ENCODE measurements at regions not wholly inside any gene's neighbourhood (a gene's known extent, or its start where the extent isn't known, plus 50 kb on each side); places are given as distances from the start of the nearest gene placed in this dataset.

DNA sequence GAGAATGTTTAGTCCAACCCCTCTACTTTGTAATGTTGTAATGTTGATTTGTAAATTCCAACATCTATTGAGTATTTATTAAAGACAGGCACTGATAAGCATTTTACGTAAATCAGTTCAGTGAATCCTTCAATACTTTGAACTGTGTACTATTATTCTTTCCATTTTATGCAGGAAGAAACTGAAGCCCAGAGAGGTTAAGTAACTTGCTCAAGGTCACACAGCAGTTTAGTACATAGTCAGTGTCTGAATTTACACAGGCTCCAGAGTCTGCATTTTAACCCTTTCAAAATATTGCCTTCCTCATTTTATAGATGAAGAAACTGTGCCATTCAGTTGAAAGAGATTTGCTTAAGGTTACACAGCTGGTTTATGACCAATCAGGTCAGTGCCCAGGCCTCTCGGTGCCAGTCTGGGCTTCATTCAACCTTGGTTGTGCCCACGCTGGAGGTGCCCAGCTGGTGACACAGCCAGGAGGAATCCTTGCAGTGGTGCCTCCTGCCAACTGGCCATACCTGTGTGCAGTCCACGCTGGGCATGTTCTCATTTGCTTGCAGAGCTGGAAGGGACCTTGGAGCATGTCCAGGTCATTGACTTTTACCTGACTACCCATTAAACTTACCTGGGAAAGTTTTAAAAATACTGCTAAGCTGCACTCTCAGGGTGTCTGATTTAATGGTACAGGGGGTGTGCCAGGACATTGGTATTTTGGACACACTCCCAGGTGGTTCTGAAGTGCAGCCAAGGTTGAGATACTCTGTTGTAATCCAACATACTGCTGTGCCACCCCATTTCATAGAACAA is 74.3 kb upstream of the CYRIA start:
- no peaks in the 10 kb centered on the region for H3K9me3 Mint-ChIP-seq
- no peak overlapping the region for H3K9ac ChIP-seq (ENCODE audit: extremely low read depth, insufficient read length, low read length)
- H3K27me3 ChIP-seq (ENCODE audit: insufficient read depth, low read length) = no peaks in the 10 kb centered on the region
- no peaks in the 10 kb centered on the region; the same call in 1 of the 2 replicates for H3K27me3 Mint-ChIP-seq (ENCODE audit: low read depth)
- no peak overlapping the region for H3T11ph ChIP-seq (ENCODE audit: low read length)
- WGBS (ENCODE audit: extremely low coverage, insufficient read length, low lambda C conversion rate) = no CpG with 5 or more reads among the region's 4 CpGs
- H2AFZ ChIP-seq (ENCODE audit: low read length) = no peak overlapping the region
- no peak overlapping the region for H3K56ac ChIP-seq (ENCODE audit: insufficient read length, low read depth, low read length)
- no peaks in the 10 kb centered on the region for H3K79me2 ChIP-seq (ENCODE audit: insufficient read depth, low read length)
- no peak overlapping the region for H2BK20ac ChIP-seq (ENCODE audit: low read depth, low read length, poor library complexity, severe bottlenecking)
- H3K4ac ChIP-seq (ENCODE audit: low read depth, low read length) = no peak overlapping the region
- H4K8ac ChIP-seq (replicated peaks; ENCODE audit: insufficient read length, low read depth, low read length) = no peak overlapping the region
- H3K4me2 ChIP-seq (ENCODE audit: insufficient read depth, insufficient read length, low read length) = no peak overlapping the region
- H3K27ac Mint-ChIP-seq = no peak overlapping the region; a peak in 1 of 7 replicates
- H4K20me1 ChIP-seq (ENCODE audit: control insufficient read depth, insufficient read depth, insufficient read length) = no peaks in the 10 kb centered on the region
- no peak overlapping the region for H4K91ac ChIP-seq (ENCODE audit: insufficient read length, low read depth, low read length)
- no peaks in the 10 kb centered on the region for H3K4me1 ChIP-seq (ENCODE audit: insufficient read depth, low read length)
- no peak overlapping the region for H3K18ac ChIP-seq (ENCODE audit: insufficient read length, low read depth, low read length)
- H3K9me3 ChIP-seq (ENCODE audit: control insufficient read depth, low read depth, low read length) = no peaks in the 10 kb centered on the region
- no peak for DNase-seq
- no peak overlapping the region for H2BK5ac ChIP-seq (ENCODE audit: insufficient read length, low read length)
- H3K23me2 ChIP-seq (ENCODE audit: insufficient read length, low read depth, low read length, poor library complexity, severe bottlenecking) = no peaks in the 10 kb centered on the region
- no peak overlapping the region for H3K23ac ChIP-seq (ENCODE audit: insufficient read length, low read depth, low read length)
- no peak overlapping the region for H3K4me3 Mint-ChIP-seq
- H4K5ac ChIP-seq (ENCODE audit: insufficient read length, low read depth, low read length) = no peak overlapping the region
- H2BK12ac ChIP-seq (ENCODE audit: insufficient read length, low read depth, low read length) = no peak overlapping the region
- no peaks in the 10 kb centered on the region for H3K36me3 Mint-ChIP-seq (ENCODE audit: insufficient read depth in 1 of 3, low read depth in 3 of 3)
- H2BK120ac ChIP-seq (ENCODE audit: low read depth, low read length, poor library complexity, severe bottlenecking) = no peak overlapping the region
- TF ChIP-seq, protein P1, sequence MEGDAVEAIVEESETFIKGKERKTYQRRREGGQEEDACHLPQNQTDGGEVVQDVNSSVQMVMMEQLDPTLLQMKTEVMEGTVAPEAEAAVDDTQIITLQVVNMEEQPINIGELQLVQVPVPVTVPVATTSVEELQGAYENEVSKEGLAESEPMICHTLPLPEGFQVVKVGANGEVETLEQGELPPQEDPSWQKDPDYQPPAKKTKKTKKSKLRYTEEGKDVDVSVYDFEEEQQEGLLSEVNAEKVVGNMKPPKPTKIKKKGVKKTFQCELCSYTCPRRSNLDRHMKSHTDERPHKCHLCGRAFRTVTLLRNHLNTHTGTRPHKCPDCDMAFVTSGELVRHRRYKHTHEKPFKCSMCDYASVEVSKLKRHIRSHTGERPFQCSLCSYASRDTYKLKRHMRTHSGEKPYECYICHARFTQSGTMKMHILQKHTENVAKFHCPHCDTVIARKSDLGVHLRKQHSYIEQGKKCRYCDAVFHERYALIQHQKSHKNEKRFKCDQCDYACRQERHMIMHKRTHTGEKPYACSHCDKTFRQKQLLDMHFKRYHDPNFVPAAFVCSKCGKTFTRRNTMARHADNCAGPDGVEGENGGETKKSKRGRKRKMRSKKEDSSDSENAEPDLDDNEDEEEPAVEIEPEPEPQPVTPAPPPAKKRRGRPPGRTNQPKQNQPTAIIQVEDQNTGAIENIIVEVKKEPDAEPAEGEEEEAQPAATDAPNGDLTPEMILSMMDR (conservative IDR thresholded peaks at IDR 0.05) = no peak
- H2AK5ac ChIP-seq (ENCODE audit: insufficient read length, low read length) = no peak overlapping the region
- H3K14ac ChIP-seq (ENCODE audit: insufficient read depth, low read length) = no peak overlapping the region
- no peak overlapping the region for H3K27ac ChIP-seq (ENCODE audit: insufficient read length, low read depth, low read length)
- H3K4me1 Mint-ChIP-seq = no peaks in the 10 kb centered on the region
- H3K79me1 ChIP-seq (ENCODE audit: insufficient read depth, low read depth, low read length, poor library complexity, severe bottlenecking) = no peaks in the 10 kb centered on the region
- H2BK15ac ChIP-seq (ENCODE audit: low read depth, low read length) = no peak overlapping the region

Data from H9 (cell line).